Stomach smooth muscle (tissue), 2 donors: ENCODE measurements at regions not wholly inside any gene's neighbourhood (a gene's known extent, or its start where the extent isn't known, plus 50 kb on each side); places are given as distances from the start of the nearest gene placed in this dataset.

ENCODE experiments used
- H3K27ac ChIP-seq: one replicate; pipeline ENCODE4 v1.7.0; 2013; ENCODE audit warnings: mild to moderate bottlenecking, low read length, inconsistent platforms
- H3K27me3 ChIP-seq, 2 donors: one replicate each; pipeline ENCODE4 v1.7.0; 2013; ENCODE audit warnings: low read length in 2 of 2; ENCODE audit not compliant: insufficient read depth in 2 of 2, control insufficient read depth in 1 of 2
- H3K36me3 ChIP-seq, 2 donors: one replicate each; pipeline ENCODE4 v1.7.0; 2013; ENCODE audit warnings: low read length in 2 of 2; ENCODE audit not compliant: control insufficient read depth in 2 of 2, insufficient read depth in 2 of 2
- H3K4me1 ChIP-seq: one replicate; pipeline ENCODE4 v1.7.0; 2013; ENCODE audit warnings: low read length; ENCODE audit not compliant: control insufficient read depth, insufficient read depth
- H3K4me3 ChIP-seq, 2 donors: one replicate each; pipeline ENCODE4 v1.7.0; 2013; ENCODE audit warnings: low read length in 2 of 2
- H3K9ac ChIP-seq, 2 donors: one replicate each; pipeline ENCODE4 v1.7.0; 2013; ENCODE audit warnings: low read length in 2 of 2, mild to moderate bottlenecking in 1 of 2
- H3K9me3 ChIP-seq, 2 donors: one replicate each; pipeline ENCODE4 v1.7.0; 2013; ENCODE audit warnings: low read length in 2 of 2; ENCODE audit not compliant: control insufficient read depth in 2 of 2
- donor health status: healthy.
- donor health status: Pancreatic carcinoma.

GRCh38 chr7:54956865-54957264 is 62.0 kb upstream of the EGFR start:
- Histone ChIP-seq H3K9ac (no peak overlapping the region), H3K4me3 (no peak overlapping the region), H3K27me3 (no peaks in the 10 kb centered on the region), H3K9me3 (no peaks in the 10 kb centered on the region), H3K36me3 (no peaks in the 10 kb centered on the region), H3K4me1 (peaks cover 4% of the 10 kb centered on the region), H3K27ac (no peak overlapping the region)

- Histone ChIP-seq H3K4me3 (no peak overlapping the region), H3K27ac (no peak overlapping the region), H3K4me1 (peaks cover 4% of the 10 kb centered on the region), H3K9ac (no peak overlapping the region), H3K9me3 (peaks cover 0 to 3% of the 10 kb centered on the region in 2 donors), H3K27me3 (no peaks in the 10 kb centered on the region), H3K36me3 (no peaks in the 10 kb centered on the region)
These were observed 58.3 kb upstream of the EGFR start for GRCh38 chr7:54960517-54960916.

- no peaks in the 10 kb centered on the region for H3K4me1 ChIP-seq
- no peak overlapping the region for H3K27ac ChIP-seq
- H3K36me3 ChIP-seq: no peaks in the 10 kb centered on the region
- H3K9me3 ChIP-seq: peaks cover 0 to 3% of the 10 kb centered on the region in 2 donors
- H3K4me3 ChIP-seq: no peak overlapping the region
- no peak overlapping the region for H3K9ac ChIP-seq
- H3K27me3 ChIP-seq: no peaks in the 10 kb centered on the region
These were observed 57.4 kb upstream of the EGFR start for GRCh38 chr7:54961391-54961790.

- H3K4me1 ChIP-seq: no peaks in the 10 kb centered on the region
- no peaks in the 10 kb centered on the region for H3K27me3 ChIP-seq
- no peak overlapping the region for H3K4me3 ChIP-seq
- no peaks in the 10 kb centered on the region for H3K36me3 ChIP-seq
- H3K9me3 ChIP-seq: peaks cover 0 to 3% of the 10 kb centered on the region in 2 donors
- no peak overlapping the region for H3K9ac ChIP-seq
- H3K27ac ChIP-seq: no peak overlapping the region
These were observed 55.7 kb upstream of the EGFR start for GRCh38 chr7:54963155-54963554.

GRCh38 chr7:54964136-54964535 is 54.7 kb upstream of the EGFR start:
- H3K9ac ChIP-seq: no peak overlapping the region
- H3K27me3 ChIP-seq: no peaks in the 10 kb centered on the region
- H3K4me1 ChIP-seq: no peaks in the 10 kb centered on the region
- no peaks in the 10 kb centered on the region for H3K36me3 ChIP-seq
- H3K4me3 ChIP-seq: no peak overlapping the region
- no peak overlapping the region for H3K27ac ChIP-seq
- peaks cover 0 to 3% of the 10 kb centered on the region in 2 donors for H3K9me3 ChIP-seq

DNA sequence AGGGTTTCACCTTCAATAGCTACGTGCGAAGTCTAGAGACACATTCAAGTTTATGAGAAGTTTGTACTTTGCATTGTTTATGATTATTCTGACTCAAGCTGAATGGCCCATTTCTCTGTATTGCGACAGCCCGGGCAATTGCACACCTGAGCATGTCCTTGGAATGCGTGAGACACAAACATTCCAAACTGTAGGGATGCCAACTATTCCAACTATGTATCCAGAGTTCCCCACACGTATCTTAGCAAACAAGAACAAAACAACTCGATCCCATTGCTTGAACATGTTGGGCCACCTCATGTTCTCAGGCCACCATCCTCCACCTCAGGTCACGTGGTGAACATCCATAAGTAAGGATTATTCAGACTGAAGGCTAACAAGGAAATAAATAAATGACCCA is 51.4 kb upstream of the EGFR start:
- Histone ChIP-seq H3K36me3 (no peaks in the 10 kb centered on the region), H3K4me1 (no peaks in the 10 kb centered on the region), H3K27ac (no peak overlapping the region), H3K27me3 (no peaks in the 10 kb centered on the region), H3K9me3 (peaks cover 0 to 7% of the 10 kb centered on the region in 2 donors), H3K4me3 (no peak overlapping the region), H3K9ac (no peak overlapping the region)

DNA sequence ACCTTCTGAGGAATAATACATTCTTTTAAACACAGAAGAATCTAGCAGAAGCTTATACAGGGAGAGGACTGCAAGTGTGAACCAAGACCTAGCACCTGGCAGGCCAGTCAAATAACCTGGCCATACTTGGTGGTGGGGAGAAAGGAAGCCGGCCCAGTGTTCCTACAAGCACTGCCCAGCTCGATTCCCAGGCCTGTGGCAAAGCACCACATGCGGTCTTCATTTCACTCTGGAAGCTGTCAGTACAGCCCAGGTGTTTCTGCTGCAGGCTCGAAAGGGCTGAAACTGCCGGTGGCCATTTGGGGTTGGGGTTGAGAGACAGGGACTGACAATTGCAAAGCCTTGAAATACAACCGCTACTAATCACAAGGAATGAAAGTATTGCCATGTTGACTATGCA is 50.8 kb upstream of the EGFR start:
- peaks cover 0 to 7% of the 10 kb centered on the region in 2 donors for H3K9me3 ChIP-seq
- H3K4me1 ChIP-seq: no peaks in the 10 kb centered on the region
- H3K27ac ChIP-seq: no peak overlapping the region
- H3K36me3 ChIP-seq: no peaks in the 10 kb centered on the region
- H3K9ac ChIP-seq: no peak overlapping the region
- H3K27me3 ChIP-seq: no peaks in the 10 kb centered on the region
- H3K4me3 ChIP-seq: no peak overlapping the region
